GM21528 (cell line): ENCODE measurements at regions not wholly inside any gene's neighbourhood (a gene's known extent, or its start where the extent isn't known, plus 50 kb on each side); places are given as distances from the start of the nearest gene placed in this dataset.

Source experiments
- ATAC-seq: cut with Tn5 transposase; IDR thresholded peaks from one replicate; pipeline ENCODE4 v1.9.1; 2021; ENCODE audit warnings: mild to moderate bottlenecking, moderate library complexity; ENCODE audit not compliant: unreplicated experiment, low FRiP score

DNA sequence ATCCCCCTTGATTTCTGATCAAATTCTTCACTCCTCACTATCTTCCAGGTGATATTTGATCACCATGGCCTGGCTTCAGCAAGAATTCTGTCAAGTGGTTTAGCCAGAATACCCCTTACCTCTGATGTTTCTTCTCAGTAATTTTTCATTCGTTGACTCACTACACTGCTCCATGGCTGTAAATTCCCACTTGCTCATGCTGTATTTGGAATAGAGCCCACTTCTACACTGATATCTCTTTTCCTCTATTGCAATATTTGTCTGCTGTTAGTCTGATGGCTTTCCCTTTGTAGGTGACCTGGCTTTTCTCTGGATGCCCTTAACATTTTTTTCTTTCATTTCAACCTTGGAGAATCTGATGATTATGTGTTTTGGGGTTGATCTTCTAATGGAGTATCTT lies 73.9 kb upstream of the DIPK2B start:
- ATAC-seq: no peak

DNA sequence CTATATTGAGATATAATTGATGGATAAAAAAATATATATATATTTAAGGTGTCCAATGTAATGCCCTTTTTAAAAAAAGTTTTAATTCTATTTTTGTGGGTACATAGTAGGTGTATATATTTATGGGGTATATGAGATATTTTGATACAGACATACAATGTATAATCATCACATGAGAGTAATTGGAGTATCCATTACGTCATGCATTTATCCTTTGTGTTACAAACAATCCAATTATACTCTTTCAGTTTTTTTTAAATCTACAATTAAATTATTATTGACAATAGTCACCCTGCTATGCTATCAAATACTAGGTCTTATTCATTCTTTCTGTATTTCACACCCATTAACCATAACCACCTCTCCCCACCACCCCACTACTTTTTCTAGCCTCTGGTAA lies 66.3 kb upstream of the DIPK2B start:
- ATAC-seq: no peak

DNA sequence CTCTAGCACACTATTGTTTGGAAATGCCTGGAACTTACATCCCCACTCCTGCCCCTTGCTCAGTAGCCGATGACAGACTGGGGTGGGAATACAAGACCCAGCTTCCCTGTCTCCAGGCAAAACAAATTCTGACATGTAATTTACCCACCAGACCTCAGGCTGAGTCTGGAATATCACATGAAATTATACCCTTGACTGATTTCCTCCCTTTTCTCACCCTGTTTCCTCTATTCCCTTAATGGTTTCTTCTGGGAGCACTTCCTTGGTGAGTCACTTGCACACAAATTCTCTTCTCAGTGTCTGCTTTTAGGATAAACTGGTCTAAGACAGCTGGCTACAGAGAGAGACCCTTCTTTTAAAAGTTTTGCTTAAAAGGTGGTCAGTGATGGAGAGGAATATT lies 65.8 kb upstream of the DIPK2B start:
- ATAC-seq: no peak

DNA sequence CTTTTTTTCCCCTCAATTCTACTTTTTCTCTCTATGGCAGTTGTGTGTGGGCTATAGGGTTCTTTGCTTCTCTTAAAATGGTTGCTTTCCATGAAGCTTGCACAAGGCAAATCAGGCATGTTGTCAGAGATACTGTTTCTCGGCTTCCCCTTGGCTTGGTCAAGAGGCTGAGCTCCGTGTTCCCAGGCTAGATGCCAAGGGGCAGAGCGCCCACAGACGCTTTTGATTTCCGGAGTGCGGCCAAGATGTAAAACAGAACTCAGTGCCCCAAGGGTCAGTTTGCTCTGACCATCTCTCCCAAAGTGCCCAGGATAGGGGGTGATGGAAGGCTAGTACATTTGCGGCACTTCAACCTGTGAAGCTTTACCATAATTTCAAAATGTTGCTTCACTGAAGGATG lies 64.2 kb upstream of the DIPK2B start:
- ATAC-seq: no peak

DNA sequence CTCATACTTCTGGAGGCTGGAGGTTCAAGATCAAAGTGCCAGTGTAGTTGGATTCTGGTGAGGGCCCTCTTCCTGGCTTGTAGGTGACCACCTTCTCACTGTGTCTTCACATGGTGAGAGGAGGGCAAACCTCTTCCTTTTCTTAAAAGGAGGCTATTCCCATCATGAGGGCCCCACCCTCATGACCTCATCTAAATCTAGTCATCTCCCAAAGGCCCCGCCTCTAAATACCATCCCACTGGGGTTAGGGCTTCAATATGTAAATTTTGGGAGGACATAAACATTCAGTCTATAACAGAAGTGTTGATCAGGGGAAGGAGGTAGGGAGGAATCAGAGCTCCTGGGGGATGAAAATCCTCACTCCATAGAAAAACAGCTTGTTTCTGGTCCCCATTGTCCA lies 60.8 kb upstream of the DIPK2B start:
- ATAC-seq: no peak

DNA sequence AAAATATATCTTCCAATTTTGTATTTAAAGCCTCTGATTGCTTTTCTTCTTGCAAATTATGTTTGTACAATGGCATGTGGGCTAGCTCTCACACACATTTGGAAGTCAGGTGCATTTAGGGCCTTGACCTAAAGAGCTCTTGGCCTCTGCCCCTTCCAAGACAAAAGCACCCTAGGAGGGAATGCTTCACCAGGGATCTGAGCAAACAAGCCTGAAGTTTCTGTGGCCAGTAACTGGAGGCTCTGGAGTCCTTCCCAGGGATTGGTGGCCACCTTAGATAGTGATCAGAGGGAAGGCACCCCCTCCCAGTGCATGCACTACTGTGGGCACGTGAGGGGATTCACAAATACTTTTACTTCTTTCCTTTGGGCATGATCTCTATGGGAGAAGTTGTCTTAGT lies 60.3 kb upstream of the DIPK2B start:
- no peak for ATAC-seq

DNA sequence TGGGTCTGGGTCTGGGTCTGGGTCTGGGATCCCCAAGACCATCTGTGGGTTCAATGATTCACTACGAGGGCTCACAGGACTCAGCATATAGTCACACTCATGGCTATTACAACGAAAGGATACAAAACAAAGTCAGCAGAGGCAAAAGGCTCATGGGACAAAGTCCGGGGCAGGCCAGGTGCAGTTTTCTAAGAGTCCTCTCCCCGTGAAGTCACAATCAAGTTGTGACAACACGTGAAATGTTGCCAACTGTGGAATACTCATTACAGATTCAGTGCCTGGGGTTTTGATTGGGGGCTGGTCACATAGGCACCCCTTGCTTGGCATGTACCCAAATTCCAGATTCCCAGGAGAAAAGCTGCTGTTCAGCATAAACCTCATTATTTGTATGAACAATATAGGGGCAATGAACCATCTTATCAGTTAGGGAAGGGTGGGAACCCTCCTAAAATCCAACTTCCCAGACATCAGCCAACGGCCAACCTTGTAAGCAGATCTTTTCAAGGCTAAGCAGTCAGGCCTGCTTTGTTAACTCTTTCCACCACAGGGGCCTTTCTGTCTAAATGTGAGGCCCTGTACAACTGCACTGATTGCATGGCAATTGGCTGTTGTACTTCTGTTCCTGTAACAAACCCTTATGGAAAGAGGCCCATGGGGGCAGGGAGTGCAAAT lies 58.2 kb upstream of the DIPK2B start:
- ATAC-seq: no peak
